Activated CD4-positive, alpha-beta T cell treated with anti-CD3 and anti-CD28 coated beads for 4 hours (primary cell): ENCODE measurements at regions not wholly inside any gene's neighbourhood (a gene's known extent, or its start where the extent isn't known, plus 50 kb on each side); places are given as distances from the start of the nearest gene placed in this dataset.

Experiments
- DNase-seq, 2 donors: peaks; one replicate each; pipeline ENCODE4 v3.0.0-alpha.2; 2020

DNA sequence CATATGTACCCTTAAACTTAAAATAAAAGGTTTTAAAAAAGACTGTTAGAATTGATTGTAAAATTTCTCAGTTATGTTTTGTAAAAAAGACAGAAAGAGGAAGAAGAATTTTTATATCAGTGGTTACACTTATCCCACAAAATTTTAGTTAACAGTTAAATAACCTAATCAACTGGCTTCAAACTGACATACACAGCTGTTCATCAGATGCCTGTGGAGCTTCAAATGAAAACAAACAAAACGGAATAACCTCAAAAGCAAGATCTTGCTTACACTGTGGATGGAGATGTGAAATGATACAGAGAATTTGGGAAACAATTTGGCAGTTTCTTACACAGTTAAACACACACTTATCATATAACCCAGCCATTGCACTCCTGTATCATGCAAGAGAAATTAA lies 521.0 kb downstream of the ETS1 start:
- DNase-seq: no peak

DNA sequence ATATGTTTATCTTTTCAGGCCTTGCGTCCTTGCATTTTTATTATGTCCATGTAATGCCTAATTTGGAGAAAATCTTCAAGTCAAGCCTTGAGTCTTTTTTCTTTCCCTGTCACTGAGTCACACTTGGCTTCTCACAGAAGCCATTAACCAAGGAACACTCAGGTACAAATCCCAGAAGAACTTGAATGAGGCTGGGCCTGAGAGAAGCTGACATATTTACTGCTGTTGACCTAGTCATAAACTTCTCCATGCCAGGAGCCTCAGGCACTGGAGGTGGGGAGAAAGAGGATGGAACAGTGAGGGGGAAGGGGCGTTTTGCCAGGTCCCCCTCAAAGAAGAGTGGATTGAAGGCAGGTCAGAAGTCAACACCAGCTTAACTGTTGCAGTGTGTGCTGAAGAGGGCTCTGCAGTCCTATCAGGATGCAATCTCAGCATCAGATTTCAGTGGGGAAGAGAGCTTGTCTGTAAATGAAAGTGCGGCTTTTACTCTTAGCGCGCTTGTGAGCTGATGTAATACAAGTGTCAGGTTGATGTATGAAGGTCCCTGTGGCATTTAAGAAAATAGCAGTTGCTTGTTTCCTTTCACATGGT lies 526.0 kb downstream of the ETS1 start:
- DNase-seq: no peak

GRCh38 chr11:128058580-128059208 lies 528.7 kb downstream of the ETS1 start:
- DNase-seq: no peak

- DNase-seq: no peak
These were observed 529.5 kb downstream of the ETS1 start for GRCh38 chr11:128057786-128058395.

DNA sequence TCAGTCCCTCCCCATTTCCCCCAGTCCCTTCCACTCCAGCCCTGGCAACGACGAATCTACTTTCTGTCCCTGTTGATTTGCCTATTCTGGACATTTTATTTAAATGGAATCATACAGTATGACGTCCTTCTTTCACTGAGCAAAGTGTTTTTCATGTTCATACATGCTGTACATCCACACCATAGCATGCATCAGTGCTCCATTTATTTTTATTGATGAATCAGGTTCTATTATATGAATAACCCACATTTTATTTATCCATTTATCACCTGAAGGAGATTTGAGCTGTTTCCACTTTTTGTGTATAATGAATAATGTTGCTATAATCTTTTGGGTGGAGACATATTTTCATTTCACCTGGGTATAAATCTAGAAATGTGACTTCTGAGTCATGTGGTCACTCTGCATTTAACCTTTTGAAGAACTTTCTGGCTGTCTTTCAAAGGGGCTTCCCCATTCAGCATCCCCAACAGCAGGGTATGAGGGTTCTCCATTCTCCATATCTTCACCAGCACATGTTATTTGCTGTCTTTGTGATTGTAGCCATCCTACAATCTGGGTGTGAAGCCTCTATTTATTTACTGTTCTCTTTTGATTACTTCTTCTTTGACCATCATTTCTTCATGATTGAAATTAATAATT lies 531.7 kb downstream of the ETS1 start:
- DNase-seq: no peak

DNA sequence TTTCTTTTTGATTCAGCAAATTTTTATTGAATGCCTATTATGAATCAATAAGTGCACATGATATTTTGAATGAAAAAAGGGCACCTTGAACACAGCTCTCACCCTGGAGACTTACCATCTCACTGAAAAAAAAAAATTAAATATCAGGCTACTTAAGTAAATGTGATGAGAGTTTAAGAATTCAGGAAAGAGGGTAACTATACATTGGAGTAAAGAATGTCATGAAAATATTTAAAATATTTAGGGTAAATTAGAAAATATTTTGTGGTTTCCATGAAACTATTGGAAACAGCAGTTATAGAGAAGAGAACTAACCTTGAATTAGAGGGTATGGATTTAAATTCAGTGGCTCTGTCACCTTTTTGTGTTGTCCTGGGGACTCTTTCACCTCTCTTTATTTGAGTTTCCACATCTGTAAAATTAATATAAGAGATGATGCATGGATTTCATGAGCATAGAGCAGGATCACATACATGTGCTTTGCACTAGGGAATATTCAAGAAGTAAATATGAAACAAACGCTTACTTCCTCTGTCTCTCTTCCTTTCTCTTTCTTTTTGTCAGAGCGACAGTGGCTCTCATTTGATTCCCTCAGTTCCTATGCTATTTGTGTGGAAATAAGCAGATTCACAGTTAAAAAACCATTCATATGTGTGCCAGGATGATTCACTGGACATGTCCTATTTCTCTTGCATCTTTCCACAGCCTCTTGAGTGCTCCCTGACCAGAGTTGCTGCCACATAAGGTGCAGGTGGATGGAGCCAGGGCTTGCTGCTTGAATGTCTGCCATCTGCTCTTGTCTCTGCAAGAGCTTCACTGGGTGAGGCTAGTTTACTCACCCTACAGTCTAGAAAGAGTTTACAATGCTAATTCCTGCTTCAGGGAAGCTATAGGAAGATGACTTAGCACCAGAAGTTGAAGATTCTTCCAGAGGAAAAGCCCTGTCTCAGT lies 533.1 kb downstream of the ETS1 start:
- no peak for DNase-seq

DNA sequence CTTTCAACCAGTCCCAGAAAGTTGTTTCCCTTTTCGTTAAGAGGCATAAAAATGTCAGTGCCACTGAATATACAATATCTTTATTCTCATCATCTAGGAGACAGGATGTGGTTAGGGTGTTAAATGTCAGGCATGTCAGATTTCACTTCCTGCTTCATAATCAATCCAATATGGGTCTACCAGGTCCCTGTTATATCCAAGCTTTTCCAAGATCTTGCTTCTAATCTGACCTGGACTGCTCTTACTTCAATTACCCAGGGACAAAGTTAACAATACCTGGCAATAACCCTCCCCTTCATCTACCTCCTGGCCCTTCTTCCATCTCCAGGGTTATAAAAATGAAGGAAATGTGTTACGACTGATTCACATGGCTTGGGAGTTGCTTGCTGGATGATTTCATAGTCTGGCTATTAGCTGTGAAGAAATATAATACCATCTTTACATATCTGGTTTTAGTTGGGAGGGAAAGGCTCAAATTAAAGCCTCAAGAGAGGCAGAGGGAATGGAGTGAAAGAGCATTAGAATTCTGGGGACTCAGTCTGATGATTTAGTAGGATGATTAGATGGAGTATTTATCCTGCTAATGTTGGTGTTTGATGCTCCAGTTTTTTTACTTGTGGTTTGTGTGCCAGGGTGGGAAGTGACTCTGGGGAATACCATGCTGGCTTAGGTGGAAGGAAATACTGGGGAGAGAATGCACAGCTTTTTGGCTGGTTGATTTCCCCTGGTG lies 534.3 kb downstream of the ETS1 start:
- DNase-seq: no peak

DNA sequence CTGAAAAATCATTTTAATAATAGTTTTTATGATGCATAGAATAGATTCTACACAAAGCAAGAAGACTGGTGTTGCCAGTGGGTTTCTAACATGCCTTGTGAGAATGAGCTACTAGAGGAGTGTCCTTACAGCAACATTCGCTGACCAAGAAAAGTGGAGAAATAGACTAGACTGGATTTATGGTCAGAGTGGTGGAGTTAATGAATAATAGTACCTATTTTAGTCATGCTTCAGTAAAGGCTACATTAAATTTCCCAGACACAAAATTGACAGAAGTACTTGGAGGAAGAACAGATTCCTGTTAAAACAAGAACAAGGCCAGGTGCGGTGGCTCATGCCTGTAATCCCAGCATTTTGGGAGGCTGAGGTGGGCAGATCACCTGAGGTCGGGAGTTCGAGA lies 539.2 kb downstream of the ETS1 start:
- no peak for DNase-seq

DNA sequence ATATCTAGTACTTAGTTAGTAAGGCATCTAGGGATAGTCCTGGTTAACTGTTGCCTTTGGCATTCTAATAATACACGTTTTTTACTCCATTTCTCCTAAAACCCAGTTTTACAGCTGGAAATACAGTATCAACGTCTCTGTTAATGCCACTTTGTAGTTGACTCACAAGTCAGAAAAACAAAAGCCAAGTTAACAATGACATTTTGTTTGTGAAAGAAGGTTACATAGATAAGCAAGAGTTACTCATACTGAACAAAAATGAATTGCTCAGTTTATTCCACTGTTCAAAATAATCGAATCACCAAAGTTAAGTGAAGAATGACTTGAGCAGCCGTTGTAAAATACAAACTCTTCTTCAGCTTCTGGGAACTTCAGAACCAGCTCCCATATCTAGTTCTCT lies 540.3 kb downstream of the ETS1 start:
- DNase-seq: no peak

- no peak for DNase-seq
These were observed 541.1 kb downstream of the ETS1 start for GRCh38 chr11:128046213-128046612.

DNA sequence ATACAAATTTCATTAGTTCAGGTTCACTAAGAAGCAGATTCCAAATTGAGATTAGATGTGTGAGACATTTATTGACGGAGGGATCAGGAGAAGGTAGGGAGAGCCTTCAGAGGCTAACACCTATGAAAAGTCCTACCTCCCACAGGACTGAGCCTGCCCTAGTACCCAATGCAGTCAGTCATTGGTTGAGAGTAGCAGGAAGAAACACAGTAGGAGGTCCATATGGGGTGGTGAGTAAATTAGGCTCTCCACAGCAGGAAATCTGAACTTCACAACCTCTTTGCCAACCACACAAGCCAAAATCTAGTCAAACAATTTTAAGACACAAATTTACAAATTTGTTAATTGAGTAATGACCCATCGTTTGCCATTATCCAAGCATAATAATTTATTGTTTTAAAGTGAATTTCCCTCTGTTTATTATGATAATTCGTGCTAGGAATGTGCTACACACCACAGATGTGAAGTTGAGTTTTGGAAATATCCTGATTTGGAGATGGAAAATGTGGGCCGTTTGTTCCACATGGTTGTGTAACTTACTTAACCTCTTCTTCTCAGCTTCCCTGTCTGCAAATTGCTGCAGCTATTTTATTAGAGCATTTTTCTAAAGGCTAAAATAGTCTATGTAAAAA lies 542.1 kb downstream of the ETS1 start:
- DNase-seq: no peak

DNA sequence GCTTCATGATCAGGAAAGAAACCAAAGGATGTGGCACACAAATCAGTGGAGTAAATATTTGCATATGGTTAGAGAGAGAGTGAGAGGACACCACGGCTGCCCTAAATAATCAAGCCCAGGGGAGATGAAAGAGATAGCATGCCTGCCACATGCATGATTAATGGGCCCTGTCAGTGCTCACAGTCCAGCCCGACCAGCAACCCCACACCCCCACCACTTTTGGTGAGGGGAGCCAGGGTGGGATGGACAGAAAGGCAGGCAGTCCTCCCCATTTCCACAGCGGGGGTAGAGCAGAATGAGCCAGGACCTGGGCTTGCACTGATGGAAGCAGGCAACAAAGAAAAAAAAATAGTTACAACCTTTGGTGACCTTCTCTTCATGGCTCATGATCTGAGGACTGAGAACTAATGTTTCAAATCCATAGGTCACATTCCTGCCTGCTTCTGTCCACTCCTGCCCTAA lies 545.0 kb downstream of the ETS1 start:
- DNase-seq: no peak

DNA sequence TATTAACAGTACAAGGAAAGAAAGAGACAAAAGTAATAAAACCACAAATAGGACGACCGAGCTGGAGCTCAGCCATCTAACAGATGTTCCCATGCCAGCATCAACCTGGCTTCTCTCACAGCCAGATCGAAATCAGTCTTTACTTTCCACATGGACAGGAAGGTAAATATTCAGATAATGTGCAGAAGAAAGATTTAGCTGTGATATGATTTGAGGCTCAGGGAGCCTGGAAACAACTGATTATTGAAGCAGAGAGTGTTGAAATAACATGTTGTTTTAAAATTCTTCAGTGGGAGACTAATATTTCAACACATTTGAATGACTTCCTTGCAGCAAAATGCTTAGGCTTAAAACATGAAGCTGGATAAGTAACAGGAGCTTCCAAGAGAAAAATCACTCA lies 546.8 kb downstream of the ETS1 start:
- no peak for DNase-seq

DNA sequence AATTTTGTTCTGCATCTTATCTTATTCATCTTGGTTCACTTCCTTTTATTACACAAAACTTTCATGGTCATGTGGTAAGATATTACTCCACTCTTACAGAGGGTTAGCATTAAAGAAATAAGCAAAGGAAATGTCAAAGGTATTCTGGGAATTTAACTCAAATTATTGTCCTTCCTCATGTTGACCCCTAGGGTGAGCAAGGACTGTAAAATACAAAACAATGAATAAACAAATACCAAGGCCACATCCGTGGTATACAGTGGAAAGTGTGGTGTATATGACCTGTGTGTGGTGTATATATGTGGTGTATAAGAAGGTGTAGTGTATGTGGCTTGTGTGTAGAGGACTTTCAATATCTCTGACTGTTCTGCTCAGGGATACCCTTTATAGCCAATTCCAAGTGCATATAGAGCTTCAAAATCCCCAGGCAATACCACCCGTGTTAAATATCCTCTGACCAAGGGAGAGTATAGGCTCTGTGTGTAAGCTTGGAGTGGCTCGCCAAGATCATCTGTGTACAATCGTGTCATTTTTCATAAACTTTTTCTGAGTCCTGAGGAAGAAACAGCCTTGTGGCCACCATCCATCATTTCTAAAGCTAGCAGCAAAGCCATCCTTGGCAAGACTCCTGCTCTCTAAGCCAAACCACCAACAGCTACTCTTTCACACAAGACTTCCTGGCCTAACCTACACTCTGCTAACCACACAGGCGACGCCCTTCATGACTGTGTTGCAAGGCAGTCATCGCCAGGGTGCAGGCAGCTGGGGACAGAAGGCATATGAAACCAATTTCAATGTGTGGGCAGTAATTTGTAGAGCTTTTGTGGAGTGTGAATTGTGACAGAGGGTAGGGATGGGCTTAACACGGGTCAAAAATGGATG lies 548.0 kb downstream of the ETS1 start:
- peak; percentile 73 to 79 for DNase-seq

- no peak for DNase-seq
These were observed 550.7 kb downstream of the ETS1 start for GRCh38 chr11:128036556-128037093.

DNA sequence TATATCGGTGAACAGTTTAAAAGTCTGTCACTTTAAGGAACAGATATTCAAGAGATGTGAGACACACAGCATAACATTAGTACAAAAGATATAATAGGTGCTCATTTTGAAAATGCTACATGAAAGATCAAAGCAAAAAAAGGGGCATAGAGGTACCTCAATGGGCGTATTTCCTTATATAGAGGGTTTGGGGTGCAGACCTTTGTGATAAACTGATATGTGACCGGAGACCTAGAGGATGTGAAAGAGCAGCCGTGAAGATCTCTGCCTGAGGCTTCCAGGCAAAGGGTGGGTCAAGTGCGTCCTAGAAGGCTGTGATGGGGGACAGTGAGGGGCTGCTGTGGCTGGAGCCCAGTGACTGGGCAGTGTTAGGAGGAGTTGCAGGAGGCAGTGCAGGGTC lies 551.4 kb downstream of the ETS1 start:
- no peak for DNase-seq

GRCh38 chr11:128031538-128032134 lies 555.7 kb downstream of the ETS1 start:
- DNase-seq: peak; percentile 54 to 70

DNA sequence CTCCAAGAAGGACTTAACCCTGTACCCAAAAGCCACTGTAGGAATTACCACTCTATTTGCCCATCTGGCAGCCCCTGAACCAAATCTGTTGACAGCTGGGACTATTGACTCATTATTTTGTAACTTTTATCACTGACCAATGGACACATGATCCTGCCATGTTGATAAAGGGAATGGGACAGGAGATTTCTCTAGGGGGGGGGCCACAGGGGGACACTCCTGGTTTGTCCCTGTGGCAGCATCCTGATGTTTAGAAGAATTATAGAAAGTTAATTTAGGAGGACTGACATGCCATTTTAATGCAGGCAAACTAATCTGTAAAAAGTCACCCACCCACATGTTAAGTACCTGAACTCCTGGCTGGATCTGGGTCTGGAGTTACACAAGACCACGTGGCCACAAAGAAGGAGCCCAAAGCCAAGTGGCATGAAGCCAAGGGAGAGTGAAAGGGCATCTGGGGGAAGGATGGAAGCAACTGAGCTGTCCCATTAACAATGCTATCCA lies 558.1 kb downstream of the ETS1 start:
- DNase-seq: no peak

GRCh38 chr11:128026596-128026995 lies 560.8 kb downstream of the ETS1 start:
- DNase-seq: no peak

- no peak for DNase-seq
These were observed 564.6 kb downstream of the ETS1 start for GRCh38 chr11:128022761-128023160.
